ENCODE measurements at regions not wholly inside any gene's neighbourhood (a gene's known extent, or its start where the extent isn't known, plus 50 kb on each side); places are given as distances from the start of the nearest gene placed in this dataset.

- TF ChIP-seq ZNF449 (tag by site-specific recombination; IDR thresholded peaks at IDR 0.05): no peak
These were observed 115.1 kb upstream of the ZNF366 start (continued) for GRCh38 chr5:72622170-72622760.

- CTCF ChIA-PET: interaction anchor here (1.1 to 1.3 kb wide), 2 partner anchors 10 to 197 kb away, joined by 5 to 6 read pairs; no protein-coding TSS in a partner anchor
- POLR2A ChIA-PET: no interaction called here
- Histone ChIP-seq H3K36me3 (ENCODE audit: control insufficient read depth in 2 of 2, insufficient read depth in 1 of 2, low read length in 2 of 2) (no peaks in the 10 kb centered on the region), H3K4me3 (ENCODE audit: low read depth, low read length) (no peak overlapping the region), H3K4me1 (ENCODE audit: control insufficient read depth, insufficient read depth, low read length) (no peaks in the 10 kb centered on the region), H3K27ac (ENCODE audit: extremely low read depth, low read depth, low read length) (no peak overlapping the region), H3K9me3 (ENCODE audit: control insufficient read depth, insufficient read depth, low read depth, low read length) (no peaks in the 10 kb centered on the region)
- TF ChIP-seq ZNF433 (tag by site-specific recombination; IDR thresholded peaks at IDR 0.05; ENCODE audit: low read depth) (no peak), KLF9 (tag by site-specific recombination; IDR thresholded peaks at IDR 0.05; ENCODE audit: low read depth) (no peak), ZFP37 (tag by site-specific recombination; IDR thresholded peaks at IDR 0.05) (no peak), ZNF248 (tag by site-specific recombination; IDR thresholded peaks at IDR 0.05) (no peak), ZNF133 (tag by site-specific recombination; IDR thresholded peaks at IDR 0.05) (no peak), ZNF626 (tag by site-specific recombination; IDR thresholded peaks at IDR 0.05) (no peak), ZEB2 (tag by site-specific recombination; IDR thresholded peaks at IDR 0.05) (no peak), ZNF146 (tag by site-specific recombination; IDR thresholded peaks at IDR 0.05) (no peak)
- TF ChIP-seq, protein P1, sequence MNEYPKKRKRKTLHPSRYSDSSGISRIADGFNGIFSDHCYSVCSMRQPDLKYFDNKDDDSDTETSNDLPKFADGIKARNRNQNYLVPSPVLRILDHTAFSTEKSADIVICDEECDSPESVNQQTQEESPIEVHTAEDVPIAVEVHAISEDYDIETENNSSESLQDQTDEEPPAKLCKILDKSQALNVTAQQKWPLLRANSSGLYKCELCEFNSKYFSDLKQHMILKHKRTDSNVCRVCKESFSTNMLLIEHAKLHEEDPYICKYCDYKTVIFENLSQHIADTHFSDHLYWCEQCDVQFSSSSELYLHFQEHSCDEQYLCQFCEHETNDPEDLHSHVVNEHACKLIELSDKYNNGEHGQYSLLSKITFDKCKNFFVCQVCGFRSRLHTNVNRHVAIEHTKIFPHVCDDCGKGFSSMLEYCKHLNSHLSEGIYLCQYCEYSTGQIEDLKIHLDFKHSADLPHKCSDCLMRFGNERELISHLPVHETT (tag by site-specific recombination; IDR thresholded peaks at IDR 0.05): no peak
- TF ChIP-seq, protein P2, sequence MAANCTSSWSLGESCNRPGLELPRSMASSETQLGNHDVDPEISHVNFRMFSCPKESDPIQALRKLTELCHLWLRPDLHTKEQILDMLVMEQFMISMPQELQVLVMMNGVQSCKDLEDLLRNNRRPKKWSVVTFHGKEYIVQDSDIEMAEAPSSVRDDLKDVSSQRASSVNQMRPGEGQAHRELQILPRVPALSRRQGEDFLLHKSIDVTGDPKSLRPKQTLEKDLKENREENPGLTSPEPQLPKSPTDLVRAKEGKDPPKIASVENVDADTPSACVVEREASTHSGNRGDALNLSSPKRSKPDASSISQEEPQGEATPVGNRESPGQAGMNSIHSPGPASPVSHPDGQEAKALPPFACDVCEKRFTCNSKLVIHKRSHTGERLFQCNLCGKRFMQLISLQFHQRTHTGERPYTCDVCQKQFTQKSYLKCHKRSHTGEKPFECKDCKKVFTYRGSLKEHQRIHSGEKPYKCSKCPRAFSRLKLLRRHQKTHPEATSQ (tag by site-specific recombination; IDR thresholded peaks at IDR 0.05): no peak
These were observed 114.4 kb upstream of the ZNF366 start for GRCh38 chr5:72621576-72621975.

GRCh38 chr5:72619677-72620076, 112.5 kb upstream of the ZNF366 start:
- H3K4me3 ChIP-seq (ENCODE audit: low read depth, low read length): no peak overlapping the region
- H3K4me1 ChIP-seq (ENCODE audit: control insufficient read depth, insufficient read depth, low read length): no peaks in the 10 kb centered on the region
- no peak overlapping the region for H3K27ac ChIP-seq (ENCODE audit: extremely low read depth, low read depth, low read length)
- no peaks in the 10 kb centered on the region for H3K9me3 ChIP-seq (ENCODE audit: control insufficient read depth, insufficient read depth, low read depth, low read length)
- POLR2A ChIA-PET: no interaction called here
- no peaks in the 10 kb centered on the region for H3K36me3 ChIP-seq (ENCODE audit: control insufficient read depth in 2 of 2, insufficient read depth in 1 of 2, low read length in 2 of 2)
- CTCF ChIA-PET: interaction anchor here (0.7 to 1.7 kb wide), 2 partner anchors 9 to 199 kb away, joined by 3 to 5 read pairs; no protein-coding TSS in a partner anchor
- TF ChIP-seq INSM2 (tag by site-specific recombination; IDR thresholded peaks at IDR 0.05): no peak
- no peak for TF ChIP-seq ZNF404 (tag by site-specific recombination; IDR thresholded peaks at IDR 0.05)
- TF ChIP-seq, protein P3, sequence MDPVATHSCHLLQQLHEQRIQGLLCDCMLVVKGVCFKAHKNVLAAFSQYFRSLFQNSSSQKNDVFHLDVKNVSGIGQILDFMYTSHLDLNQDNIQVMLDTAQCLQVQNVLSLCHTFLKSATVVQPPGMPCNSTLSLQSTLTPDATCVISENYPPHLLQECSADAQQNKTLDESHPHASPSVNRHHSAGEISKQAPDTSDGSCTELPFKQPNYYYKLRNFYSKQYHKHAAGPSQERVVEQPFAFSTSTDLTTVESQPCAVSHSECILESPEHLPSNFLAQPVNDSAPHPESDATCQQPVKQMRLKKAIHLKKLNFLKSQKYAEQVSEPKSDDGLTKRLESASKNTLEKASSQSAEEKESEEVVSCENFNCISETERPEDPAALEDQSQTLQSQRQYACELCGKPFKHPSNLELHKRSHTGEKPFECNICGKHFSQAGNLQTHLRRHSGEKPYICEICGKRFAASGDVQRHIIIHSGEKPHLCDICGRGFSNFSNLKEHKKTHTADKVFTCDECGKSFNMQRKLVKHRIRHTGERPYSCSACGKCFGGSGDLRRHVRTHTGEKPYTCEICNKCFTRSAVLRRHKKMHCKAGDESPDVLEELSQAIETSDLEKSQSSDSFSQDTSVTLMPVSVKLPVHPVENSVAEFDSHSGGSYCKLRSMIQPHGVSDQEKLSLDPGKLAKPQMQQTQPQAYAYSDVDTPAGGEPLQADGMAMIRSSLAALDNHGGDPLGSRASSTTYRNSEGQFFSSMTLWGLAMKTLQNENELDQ (tag by site-specific recombination; IDR thresholded peaks at IDR 0.05; ENCODE audit: low read depth): no peak
- no peak for TF ChIP-seq ZNF426 (tag by site-specific recombination; IDR thresholded peaks at IDR 0.05)
- TF ChIP-seq ZEB2 (tag by site-specific recombination; IDR thresholded peaks at IDR 0.05): no peak
- no peak for TF ChIP-seq KLF10 (tag by site-specific recombination; IDR thresholded peaks at IDR 0.05)
- no peak for TF ChIP-seq PRDM4 (tag by site-specific recombination; IDR thresholded peaks at IDR 0.05)
- no peak for TF ChIP-seq ZNF138 (tag by site-specific recombination; IDR thresholded peaks at IDR 0.05; ENCODE audit: borderline replicate concordance)
- no peak for TF ChIP-seq ZBTB21 (tag by site-specific recombination; IDR thresholded peaks at IDR 0.05)
- TF ChIP-seq ZNF626 (tag by site-specific recombination; IDR thresholded peaks at IDR 0.05): no peak

All from HEK293 (cell line).